SU-DHL-6 (cell line): ENCODE measurements at regions not wholly inside any gene's neighbourhood (a gene's known extent, or its start where the extent isn't known, plus 50 kb on each side); places are given as distances from the start of the nearest gene placed in this dataset.

Experiments
- H2AFZ ChIP-seq: fragments of 200-600 bp; sonication (generic); 2 replicates; pipeline ENCODE4 v1.6.1; 2014; ENCODE audit warnings: low read depth, mild to moderate bottlenecking, moderate library complexity, mixed read lengths, antibody characterized with exemption, low read length; ENCODE audit not compliant: severe bottlenecking
- H3F3A ChIP-seq: fragments of 200-600 bp; shearing (Covaris generic); 2 replicates; pipeline ENCODE4 v1.6.0; 2016; ENCODE audit warnings: antibody characterized with exemption, mild to moderate bottlenecking; ENCODE audit not compliant: insufficient read depth
- H3K27ac ChIP-seq: fragments of 200-600 bp; sonication (generic); 2 replicates; pipeline ENCODE4 v1.5.1; 2016; ENCODE audit warnings: low read depth, mild to moderate bottlenecking, low read length, moderate library complexity, mixed read lengths
- H3K27me3 ChIP-seq: fragments of 200-600 bp; sonication (generic), shearing (Covaris generic); 2 replicates; pipeline ENCODE4 v1.6.0; 2014; ENCODE audit warnings: mild to moderate bottlenecking, low read length
- H3K36me3 ChIP-seq: fragments of 200-600 bp; sonication (generic); 2 replicates; pipeline ENCODE4 v1.6.1; 2014; ENCODE audit warnings: mild to moderate bottlenecking, low read length, mixed read lengths
- H3K4me2 ChIP-seq: fragments of 300-600, 200-600 bp; shearing (Covaris generic), sonication (generic); 2 replicates; pipeline ENCODE4 v1.6.0; 2014; ENCODE audit warnings: low read length, low read depth, mild to moderate bottlenecking; ENCODE audit not compliant: poor library complexity, severe bottlenecking
- H3K4me3 ChIP-seq: fragments of 200-600 bp; sonication (generic); 2 replicates; pipeline ENCODE4 v1.5.1; 2014; ENCODE audit warnings: antibody characterized with exemption, low read length, mild to moderate bottlenecking, mixed read lengths; ENCODE audit not compliant: insufficient read depth, poor library complexity, severe bottlenecking
- H3K79me2 ChIP-seq: fragments of 200-600 bp; sonication (generic); 2 replicates; pipeline ENCODE4 v1.6.1; 2014; ENCODE audit warnings: mild to moderate bottlenecking, low read length, moderate library complexity; ENCODE audit not compliant: insufficient read depth
- H3K9ac ChIP-seq: fragments of 200-600 bp; sonication (generic); 2 replicates; pipeline ENCODE4 v1.7.0; 2014; ENCODE audit warnings: mild to moderate bottlenecking, low read length
- H3K9me2 ChIP-seq: fragments of 200-600 bp; sonication (generic); replicated peaks from 2 replicates; pipeline ENCODE4 v1.6.1; 2014; ENCODE audit warnings: low read length; ENCODE audit not compliant: insufficient read depth
- H3K9me3 ChIP-seq: fragments of 200-600 bp; sonication (generic); 2 replicates; pipeline ENCODE4 v1.6.1; 2014; ENCODE audit warnings: low read length, mixed read lengths; ENCODE audit not compliant: insufficient read depth
- H4K20me1 ChIP-seq: fragments of 200-600 bp; sonication (generic); 2 replicates; pipeline ENCODE4 v1.6.1; 2014; ENCODE audit warnings: low read depth, mild to moderate bottlenecking, antibody characterized with exemption, low read length, moderate library complexity, mixed read lengths
- EZH2phosphoT487 ChIP-seq: fragments of 200-600 bp; sonication (generic), shearing (Covaris generic); conservative IDR thresholded peaks from 2 replicates; pipeline ENCODE4 v1.6.1; 2018; ENCODE audit warnings: mild to moderate bottlenecking, antibody characterized with exemption, low read length, moderate library complexity, mixed read lengths
- TF ChIP-seq, protein P1 (sequence below): fragments of 200-600 bp; sonication (generic); IDR thresholded peaks from one replicate; pipeline ENCODE4 v1.5.1; 2017; ENCODE audit warnings: antibody characterized with exemption, mild to moderate bottlenecking, low read length, moderate library complexity; ENCODE audit not compliant: insufficient read depth, poor library complexity, severe bottlenecking

DNA sequence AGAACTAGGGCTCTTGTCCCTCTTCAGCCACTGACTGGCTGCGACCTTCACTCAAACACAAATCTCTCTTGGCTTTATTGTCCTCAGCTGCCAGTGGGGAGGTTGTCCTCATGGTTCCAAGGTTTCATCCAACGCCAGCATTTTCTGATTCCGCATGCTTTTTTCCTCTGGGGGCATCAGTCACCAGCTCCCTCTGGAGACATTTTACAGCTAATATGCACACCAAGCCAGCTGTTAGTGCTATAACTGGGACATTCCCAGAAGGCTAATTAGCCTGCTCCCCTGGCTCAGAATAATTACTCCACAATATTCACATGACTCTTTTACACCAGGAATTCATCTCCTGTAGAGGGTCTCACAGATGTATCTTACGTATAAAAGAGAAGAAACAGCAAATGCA is 193.6 kb upstream of the ANKRD55 start:
- Histone ChIP-seq H3K79me2 (no peaks in the 10 kb centered on the region), H3F3A (no peaks in the 10 kb centered on the region), H3K4me2 (no peak overlapping the region), H3K36me3 (no peaks in the 10 kb centered on the region), H3K9ac (no peak overlapping the region), H3K9me2 (no peaks in the 10 kb centered on the region), H3K9me3 (no peaks in the 10 kb centered on the region), H2AFZ (no peak overlapping the region), H3K4me3 (no peak overlapping the region), H3K27me3 (no peaks in the 10 kb centered on the region), H4K20me1 (no peaks in the 10 kb centered on the region), H3K27ac (no peak overlapping the region)
- TF ChIP-seq, protein P1, sequence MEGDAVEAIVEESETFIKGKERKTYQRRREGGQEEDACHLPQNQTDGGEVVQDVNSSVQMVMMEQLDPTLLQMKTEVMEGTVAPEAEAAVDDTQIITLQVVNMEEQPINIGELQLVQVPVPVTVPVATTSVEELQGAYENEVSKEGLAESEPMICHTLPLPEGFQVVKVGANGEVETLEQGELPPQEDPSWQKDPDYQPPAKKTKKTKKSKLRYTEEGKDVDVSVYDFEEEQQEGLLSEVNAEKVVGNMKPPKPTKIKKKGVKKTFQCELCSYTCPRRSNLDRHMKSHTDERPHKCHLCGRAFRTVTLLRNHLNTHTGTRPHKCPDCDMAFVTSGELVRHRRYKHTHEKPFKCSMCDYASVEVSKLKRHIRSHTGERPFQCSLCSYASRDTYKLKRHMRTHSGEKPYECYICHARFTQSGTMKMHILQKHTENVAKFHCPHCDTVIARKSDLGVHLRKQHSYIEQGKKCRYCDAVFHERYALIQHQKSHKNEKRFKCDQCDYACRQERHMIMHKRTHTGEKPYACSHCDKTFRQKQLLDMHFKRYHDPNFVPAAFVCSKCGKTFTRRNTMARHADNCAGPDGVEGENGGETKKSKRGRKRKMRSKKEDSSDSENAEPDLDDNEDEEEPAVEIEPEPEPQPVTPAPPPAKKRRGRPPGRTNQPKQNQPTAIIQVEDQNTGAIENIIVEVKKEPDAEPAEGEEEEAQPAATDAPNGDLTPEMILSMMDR = no peak
- TF ChIP-seq EZH2phosphoT487 = no peak

DNA sequence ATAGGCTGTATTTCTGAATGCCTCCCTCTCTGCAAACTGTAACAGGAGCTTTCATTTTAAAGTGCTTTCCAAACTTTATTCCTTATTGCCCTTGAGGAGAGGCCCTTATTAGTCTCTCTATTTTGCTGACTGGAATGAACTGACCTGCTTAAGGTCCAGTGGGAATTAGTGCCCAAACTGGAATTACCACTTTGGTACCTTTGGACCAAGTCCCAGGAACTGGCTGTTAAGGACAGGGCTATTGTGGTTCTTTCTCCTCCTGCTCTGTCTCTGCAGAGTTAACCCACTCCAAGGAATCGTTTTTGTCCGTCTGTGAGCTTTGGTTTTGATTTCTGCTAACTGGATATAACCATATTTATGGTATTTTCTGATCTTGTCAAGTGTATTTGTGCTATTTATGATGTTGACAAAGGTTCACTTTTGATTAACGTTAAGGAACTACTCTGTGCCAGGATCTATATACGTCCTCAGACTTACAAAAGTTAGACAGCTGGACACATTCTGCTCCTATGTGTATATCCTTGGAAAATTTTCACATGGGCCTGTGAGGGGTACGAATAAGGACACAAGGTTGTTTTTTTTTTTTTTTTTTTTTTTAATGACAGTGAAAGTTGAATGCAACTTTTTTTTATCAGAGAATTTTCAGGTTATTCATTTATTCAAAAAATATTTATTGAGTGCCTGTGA is 189.1 kb upstream of the ANKRD55 start:
- Histone ChIP-seq H3K9me3 (no peaks in the 10 kb centered on the region; the same call in 1 of the 2 replicates), H3K79me2 (no peaks in the 10 kb centered on the region), H3K4me2 (no peak overlapping the region), H2AFZ (no peak overlapping the region), H3K27ac (no peak overlapping the region), H3K27me3 (no peaks in the 10 kb centered on the region), H3F3A (no peaks in the 10 kb centered on the region), H3K9me2 (no peaks in the 10 kb centered on the region), H3K36me3 (no peaks in the 10 kb centered on the region), H3K9ac (no peak overlapping the region), H3K4me3 (no peak overlapping the region), H4K20me1 (no peaks in the 10 kb centered on the region)
- TF ChIP-seq, protein P1 = no peak
- no peak for TF ChIP-seq EZH2phosphoT487

DNA sequence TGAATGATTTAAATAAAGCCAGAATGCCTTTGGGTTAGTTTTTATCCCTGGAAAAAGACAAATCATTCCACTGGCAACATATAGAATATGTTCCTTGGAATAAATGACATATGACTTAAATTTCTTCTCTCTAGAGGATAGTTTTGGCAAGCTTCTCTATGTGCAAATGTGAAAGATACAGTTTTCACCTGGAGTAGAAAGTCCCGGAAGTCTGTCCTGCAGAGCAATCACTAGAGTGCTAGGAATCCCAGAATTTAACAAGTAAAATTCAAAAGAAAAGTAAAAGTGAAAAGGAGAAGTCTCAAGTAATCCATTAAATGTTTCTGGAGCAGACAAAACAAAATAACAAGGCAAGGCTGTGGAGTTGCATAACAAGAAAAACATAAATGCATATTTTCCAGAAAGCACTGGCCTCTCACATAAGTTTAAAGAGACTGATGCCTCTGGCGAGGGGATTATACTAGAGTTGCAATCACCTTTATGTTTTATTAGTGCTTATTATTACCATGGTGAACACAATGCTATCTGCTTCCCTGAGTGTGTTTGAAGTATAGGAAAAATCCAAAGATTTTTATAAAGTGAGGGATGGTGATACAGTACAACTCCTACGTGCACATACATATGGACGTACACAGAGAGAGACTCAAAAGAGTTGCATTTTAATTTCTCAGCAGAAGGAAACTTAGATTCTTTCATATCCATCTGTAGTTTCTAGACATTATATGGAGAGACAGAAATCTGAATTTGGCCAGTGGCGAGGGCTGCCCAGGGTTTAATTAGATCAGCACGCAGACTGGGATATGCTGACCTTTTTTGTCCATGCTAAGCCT is 188.3 kb upstream of the ANKRD55 start:
- Histone ChIP-seq H3K27ac (no peak overlapping the region), H4K20me1 (no peaks in the 10 kb centered on the region), H3K27me3 (no peaks in the 10 kb centered on the region), H3K4me2 (no peak overlapping the region), H3K9ac (no peak overlapping the region), H3K9me2 (no peaks in the 10 kb centered on the region), H3F3A (no peaks in the 10 kb centered on the region), H3K4me3 (no peak overlapping the region), H3K9me3 (no peaks in the 10 kb centered on the region; the same call in 1 of the 2 replicates), H2AFZ (no peak overlapping the region), H3K36me3 (no peaks in the 10 kb centered on the region), H3K79me2 (no peaks in the 10 kb centered on the region)
- TF ChIP-seq, protein P1 = no peak
- TF ChIP-seq EZH2phosphoT487 = no peak
